K562 (cell line): ENCODE measurements at regions not wholly inside any gene's neighbourhood (a gene's known extent, or its start where the extent isn't known, plus 50 kb on each side); places are given as distances from the start of the nearest gene placed in this dataset.

Experiments
- ZBTB1 ChIP-seq: sonication (generic); formaldehyde crosslinking; IDR thresholded peaks from 2 replicates; pipeline ENCODE4 v1.8.1; 2023; ENCODE audit warnings: missing genetic modification reagents, low read depth, mild to moderate bottlenecking, borderline replicate concordance
- TF ChIP-seq, protein P1 (sequence below): sonication (generic); formaldehyde crosslinking; IDR thresholded peaks from 2 replicates; pipeline ENCODE4 v1.8.0; 2022; ENCODE audit warnings: mild to moderate bottlenecking, low read depth, missing genetic modification reagents

DNA sequence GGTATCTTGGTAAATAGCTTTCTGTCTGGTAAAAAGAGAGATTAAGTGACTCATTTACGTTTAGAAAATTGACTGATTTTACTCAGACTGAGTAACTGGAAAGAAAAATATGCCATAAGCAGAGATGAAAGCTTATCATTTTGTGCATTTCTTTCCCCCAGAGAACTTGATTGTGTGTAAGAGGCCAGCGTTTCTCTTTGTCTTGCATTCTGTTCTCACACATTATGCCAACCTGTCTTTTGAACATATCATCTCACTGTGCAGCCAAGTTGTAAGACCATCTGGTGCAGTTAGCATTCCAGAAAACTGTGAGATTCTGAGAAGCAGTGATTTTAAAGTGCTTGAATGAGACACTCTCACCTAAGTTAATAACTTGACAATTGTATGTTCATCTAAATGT, 651.3 kb downstream of the TECRL start:
- TF ChIP-seq ZBTB1 (CRISPR knock-in tag): no peak
- TF ChIP-seq, protein P1, sequence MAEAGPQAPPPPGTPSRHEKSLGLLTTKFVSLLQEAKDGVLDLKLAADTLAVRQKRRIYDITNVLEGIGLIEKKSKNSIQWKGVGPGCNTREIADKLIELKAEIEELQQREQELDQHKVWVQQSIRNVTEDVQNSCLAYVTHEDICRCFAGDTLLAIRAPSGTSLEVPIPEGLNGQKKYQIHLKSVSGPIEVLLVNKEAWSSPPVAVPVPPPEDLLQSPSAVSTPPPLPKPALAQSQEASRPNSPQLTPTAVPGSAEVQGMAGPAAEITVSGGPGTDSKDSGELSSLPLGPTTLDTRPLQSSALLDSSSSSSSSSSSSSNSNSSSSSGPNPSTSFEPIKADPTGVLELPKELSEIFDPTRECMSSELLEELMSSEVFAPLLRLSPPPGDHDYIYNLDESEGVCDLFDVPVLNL: no peak
